GM12872 (cell line): ENCODE measurements at regions not wholly inside any gene's neighbourhood (a gene's known extent, or its start where the extent isn't known, plus 50 kb on each side); places are given as distances from the start of the nearest gene placed in this dataset.

Experiments used
- TF ChIP-seq, protein P1 (sequence below): IDR thresholded peaks from 3 replicates; pipeline ENCODE4 v1.5.1; 2011; ENCODE audit warnings: low read depth, mild to moderate bottlenecking, low read length, moderate library complexity; ENCODE audit not compliant: insufficient read depth

DNA sequence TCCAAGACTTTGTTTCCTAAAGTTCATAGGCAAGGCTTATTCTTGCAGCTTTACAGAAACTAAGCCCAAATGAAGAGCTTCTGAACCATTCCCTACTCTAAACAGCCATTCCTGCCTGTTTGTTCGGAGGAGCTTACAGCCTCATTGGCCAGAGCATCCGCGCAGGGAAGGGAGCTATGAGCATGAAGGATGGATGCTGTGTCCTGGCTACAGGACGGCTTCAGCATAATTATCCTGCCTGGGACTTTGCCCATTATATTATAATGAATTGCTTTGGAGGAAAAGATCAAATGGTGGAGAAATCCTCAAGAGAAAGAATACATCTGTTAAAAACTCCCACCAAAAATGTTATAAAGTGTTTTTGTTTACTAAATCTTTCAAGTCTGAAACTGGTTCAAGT lies 378.2 kb upstream of the BTBD3 start:
- TF ChIP-seq, protein P1, sequence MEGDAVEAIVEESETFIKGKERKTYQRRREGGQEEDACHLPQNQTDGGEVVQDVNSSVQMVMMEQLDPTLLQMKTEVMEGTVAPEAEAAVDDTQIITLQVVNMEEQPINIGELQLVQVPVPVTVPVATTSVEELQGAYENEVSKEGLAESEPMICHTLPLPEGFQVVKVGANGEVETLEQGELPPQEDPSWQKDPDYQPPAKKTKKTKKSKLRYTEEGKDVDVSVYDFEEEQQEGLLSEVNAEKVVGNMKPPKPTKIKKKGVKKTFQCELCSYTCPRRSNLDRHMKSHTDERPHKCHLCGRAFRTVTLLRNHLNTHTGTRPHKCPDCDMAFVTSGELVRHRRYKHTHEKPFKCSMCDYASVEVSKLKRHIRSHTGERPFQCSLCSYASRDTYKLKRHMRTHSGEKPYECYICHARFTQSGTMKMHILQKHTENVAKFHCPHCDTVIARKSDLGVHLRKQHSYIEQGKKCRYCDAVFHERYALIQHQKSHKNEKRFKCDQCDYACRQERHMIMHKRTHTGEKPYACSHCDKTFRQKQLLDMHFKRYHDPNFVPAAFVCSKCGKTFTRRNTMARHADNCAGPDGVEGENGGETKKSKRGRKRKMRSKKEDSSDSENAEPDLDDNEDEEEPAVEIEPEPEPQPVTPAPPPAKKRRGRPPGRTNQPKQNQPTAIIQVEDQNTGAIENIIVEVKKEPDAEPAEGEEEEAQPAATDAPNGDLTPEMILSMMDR, result no peak

DNA sequence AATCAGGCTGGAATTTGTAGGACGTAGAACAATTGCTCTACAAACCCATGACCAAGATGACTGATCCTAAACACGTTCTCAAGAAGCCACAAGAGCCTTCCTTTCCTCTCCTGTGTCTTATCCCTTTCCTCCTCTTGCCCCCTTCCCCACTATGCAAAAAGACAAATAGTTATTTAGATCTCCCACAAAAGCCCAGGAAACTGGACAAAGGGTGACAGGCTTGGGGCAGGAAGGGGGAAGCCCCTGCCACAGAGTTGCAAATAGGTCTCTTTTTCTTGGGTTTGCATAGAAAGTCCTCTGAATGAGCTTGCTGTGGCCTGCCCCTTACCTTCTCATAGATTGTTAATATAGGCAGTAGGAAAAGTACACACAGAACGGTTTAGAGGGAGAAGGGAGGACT lies 377.1 kb upstream of the BTBD3 start:
- TF ChIP-seq, protein P1, result no peak

DNA sequence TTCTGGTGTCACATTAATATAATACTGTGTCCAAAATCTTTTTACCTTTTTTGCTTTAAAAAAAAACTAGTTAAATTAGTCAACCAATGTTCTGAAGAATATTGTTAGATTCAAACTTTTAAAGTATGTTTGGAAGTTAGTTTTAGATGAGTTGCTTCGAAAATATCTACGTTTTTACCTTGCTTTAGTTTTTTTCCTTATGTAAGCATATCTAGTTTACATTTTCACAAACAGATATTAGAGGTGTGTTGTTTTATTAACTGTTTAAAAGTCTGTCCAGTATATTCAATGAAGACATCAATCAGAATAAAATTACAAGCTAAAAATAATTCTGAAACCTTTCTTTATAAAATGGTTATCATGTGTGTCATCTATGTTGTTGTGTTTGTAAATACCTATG lies 375.0 kb upstream of the BTBD3 start:
- TF ChIP-seq, protein P1, result no peak

DNA sequence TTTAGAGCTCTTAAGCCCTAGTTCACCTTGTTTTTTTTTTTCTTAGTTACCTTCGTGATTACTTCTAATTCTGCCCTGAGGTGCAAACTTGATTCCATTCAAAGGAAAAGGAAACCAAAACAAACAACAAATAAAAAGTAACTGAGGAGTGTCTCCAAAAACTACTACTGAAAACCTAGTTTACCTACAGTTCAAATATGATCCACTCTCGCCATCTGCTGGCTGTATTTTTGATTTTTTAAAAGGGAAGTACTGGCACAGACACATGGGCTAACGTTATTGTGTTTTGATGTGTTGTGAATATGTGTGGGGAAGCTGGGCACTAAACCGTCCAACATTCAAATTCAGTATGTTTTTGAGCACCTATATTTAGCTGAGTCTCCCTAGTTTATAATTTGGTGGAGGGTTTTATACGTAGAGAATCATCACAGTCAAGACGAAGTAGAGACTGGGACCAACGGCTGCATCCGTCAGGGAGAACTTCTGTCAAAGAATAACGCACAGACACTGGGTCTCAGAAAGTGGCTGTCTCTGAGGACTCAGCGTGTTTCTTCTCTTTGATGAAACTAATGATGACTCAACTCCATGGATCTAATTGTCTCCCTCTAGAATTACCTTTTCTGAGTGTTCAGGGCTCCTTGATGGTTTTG lies 373.5 kb upstream of the BTBD3 start:
- TF ChIP-seq, protein P1, result peak; percentile 41; the same call in 2 of the 3 replicates

DNA sequence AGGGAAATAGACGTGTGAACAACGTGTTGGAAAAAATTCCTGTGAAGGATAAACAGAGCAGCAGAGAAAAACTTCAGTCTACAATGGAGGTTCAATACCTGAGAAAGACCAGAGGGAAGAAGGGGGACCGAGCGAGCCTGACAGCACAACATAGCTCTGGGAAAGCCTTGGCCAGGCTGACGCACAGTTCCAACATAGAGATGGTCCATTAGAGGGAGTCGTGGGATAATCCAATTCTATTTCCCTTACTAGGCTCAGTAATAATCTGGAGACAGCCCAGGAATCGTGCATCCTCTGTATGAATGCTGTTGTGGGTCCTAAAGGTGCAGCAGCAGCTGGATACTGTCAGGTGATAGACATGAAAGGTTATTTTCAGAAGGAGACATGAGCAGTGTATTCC lies 370.8 kb upstream of the BTBD3 start:
- TF ChIP-seq, protein P1, result no peak

DNA sequence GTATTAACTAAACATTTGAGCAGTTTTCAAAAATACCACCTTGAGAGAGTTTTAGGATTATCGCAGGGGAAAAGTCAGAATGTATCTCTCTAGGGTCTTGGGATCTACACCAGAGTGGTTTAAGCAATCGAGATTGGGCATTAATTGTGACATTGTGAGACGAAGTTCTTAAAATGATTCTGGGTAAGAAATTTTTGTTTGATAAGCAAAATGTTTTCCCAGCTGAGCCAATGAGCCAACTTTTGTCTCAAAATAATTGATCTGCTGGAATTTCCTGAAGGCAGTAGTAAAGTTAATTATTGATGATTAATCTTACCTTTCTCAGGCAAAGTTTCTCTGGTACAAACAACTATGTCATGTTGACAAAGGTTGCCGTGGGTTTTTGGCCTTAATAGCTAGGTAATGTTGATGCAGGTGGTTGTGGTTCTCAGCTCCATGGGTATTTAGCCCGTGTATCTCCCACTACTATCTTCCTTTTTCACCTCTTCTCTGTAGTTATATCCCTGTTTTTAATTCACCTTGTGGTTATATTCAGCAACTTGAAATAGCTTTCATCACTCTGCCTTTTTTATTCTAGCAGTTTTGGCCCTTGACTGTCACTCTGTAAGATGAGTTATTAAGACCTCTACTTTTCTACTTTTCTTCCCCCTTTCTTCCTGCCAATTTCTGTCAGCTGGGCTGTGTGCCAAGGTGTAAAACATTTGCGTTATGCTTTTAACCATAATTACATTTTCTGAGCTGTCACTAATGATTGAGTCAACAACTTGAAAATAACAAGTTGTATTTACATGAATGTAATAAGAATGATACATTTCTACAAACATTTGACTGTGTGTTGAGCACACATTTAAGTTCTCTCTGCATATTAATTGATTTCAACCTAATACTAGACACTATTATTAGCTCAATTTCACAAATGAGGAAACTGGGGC lies 368.3 kb upstream of the BTBD3 start:
- TF ChIP-seq, protein P1, result no peak

DNA sequence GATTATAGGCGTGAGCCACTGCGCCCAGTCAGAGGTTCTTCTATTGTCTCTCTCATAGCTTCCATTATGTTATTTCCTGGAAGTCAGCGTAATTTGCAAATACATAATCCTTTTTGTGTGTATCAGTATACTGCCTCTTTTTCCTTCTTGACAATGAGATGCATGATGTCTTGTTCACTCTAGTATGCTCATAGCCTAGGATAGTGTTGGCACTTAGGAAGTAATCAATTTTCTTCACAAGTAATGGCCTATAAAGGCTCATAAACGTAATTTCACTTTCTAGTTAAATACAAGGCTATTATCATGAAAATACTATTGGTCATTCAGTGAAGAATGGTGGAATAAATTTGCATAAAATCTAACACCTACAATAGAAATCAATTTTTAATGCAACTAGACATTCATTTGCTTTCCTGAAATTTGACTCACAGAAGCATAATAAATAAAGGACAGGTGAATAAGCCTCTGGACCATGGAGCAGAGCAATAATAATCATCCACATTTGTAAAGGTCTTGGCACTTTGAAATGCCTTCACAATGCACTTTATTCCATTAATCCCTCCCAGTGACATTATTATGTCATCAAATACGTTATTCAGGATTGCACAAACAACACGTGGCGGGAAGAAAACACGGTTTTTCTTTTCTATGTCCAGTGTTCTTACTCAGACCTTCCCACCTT lies 366.9 kb upstream of the BTBD3 start:
- TF ChIP-seq, protein P1, result no peak
